ENCODE measurements at regions not wholly inside any gene's neighbourhood (a gene's known extent, or its start where the extent isn't known, plus 50 kb on each side); places are given as distances from the start of the nearest gene placed in this dataset.

GRCh38 chr4:114472269-114473032 is 126.2 kb upstream of the UGT8 start:
- DNase-seq: no peak

GRCh38 chr4:114474188-114474800 is 124.3 kb upstream of the UGT8 start:
- no peak for DNase-seq

GRCh38 chr4:114476310-114476709 is 122.3 kb upstream of the UGT8 start:
- no peak for DNase-seq

- no peak for DNase-seq
These were observed 119.0 kb upstream of the UGT8 start for GRCh38 chr4:114479595-114479994.

- DNase-seq: no peak
These were observed 116.8 kb upstream of the UGT8 start for GRCh38 chr4:114481856-114482255.

GRCh38 chr4:114487101-114487500 is 111.5 kb upstream of the UGT8 start:
- DNase-seq: no peak

GRCh38 chr4:114488301-114488982 is 110.2 kb upstream of the UGT8 start:
- no peak for DNase-seq

GRCh38 chr4:114494246-114494803 is 104.3 kb upstream of the UGT8 start:
- DNase-seq: no peak

GRCh38 chr4:114495471-114495928 is 103.1 kb upstream of the UGT8 start:
- DNase-seq: no peak

- no peak for DNase-seq
These were observed 101.5 kb upstream of the UGT8 start for GRCh38 chr4:114497116-114497515.

- no peak for DNase-seq
These were observed 89.3 kb upstream of the UGT8 start for GRCh38 chr4:114509340-114509739.

GRCh38 chr4:114512595-114513295 is 85.9 kb upstream of the UGT8 start:
- DNase-seq: no peak

- no peak for DNase-seq
These were observed 79.2 kb upstream of the UGT8 start for GRCh38 chr4:114519368-114519767.

GRCh38 chr4:114527170-114527569 is 71.4 kb upstream of the UGT8 start:
- no peak for DNase-seq

GRCh38 chr4:114527637-114528036 is 71.0 kb upstream of the UGT8 start:
- no peak for DNase-seq

- no peak for DNase-seq
These were observed 62.9 kb upstream of the UGT8 start for GRCh38 chr4:114535725-114536124.

GRCh38 chr4:114537352-114537751 is 61.3 kb upstream of the UGT8 start:
- DNase-seq: no peak

- no peak for DNase-seq
These were observed 60.5 kb upstream of the UGT8 start for GRCh38 chr4:114538012-114538617.

- no peak for DNase-seq
These were observed 58.6 kb upstream of the UGT8 start for GRCh38 chr4:114539985-114540384.

- DNase-seq: no peak
These were observed 51.1 kb upstream of the UGT8 start for GRCh38 chr4:114547340-114548134.

Measured in DMS79 treated with DMSO at 0.1 percent for 48 hours (cell line).